Cardiac muscle cell (in vitro differentiated cells and primary cell): ENCODE measurements at regions not wholly inside any gene's neighbourhood (a gene's known extent, or its start where the extent isn't known, plus 50 kb on each side); places are given as distances from the start of the nearest gene placed in this dataset.

ENCODE experiments used
- DNase-seq, 2 donors: peaks; one replicate each; pipeline versions ENCODE4 v3.0.0 to v3.0.0-alpha.2; 2010 to 2017; ENCODE audit warnings: low read depth in 1 of 2, low spot score in 1 of 2
- H3K27ac ChIP-seq: fragments of 200-600 bp; sonication (generic); 2 replicates; pipeline ENCODE4 v1.5.1; 2016
- H3K27me3 ChIP-seq: fragments of 200-600 bp; sonication (generic); 2 replicates; pipeline ENCODE4 v1.6.0; 2016; ENCODE audit warnings: control low read depth
- H3K36me3 ChIP-seq: fragments of 200-600 bp; sonication (generic); 2 replicates; pipeline ENCODE4 v1.5.1; 2016; ENCODE audit warnings: control low read depth
- H3K4me1 ChIP-seq: fragments of 200-600 bp; sonication (generic); 2 replicates; pipeline ENCODE4 v1.8.1; 2017; ENCODE audit warnings: low read depth, mild to moderate bottlenecking, mixed run types
- H3K4me3 ChIP-seq: fragments of 200-600 bp; sonication (generic); 2 replicates; pipeline ENCODE4 v1.5.1; 2016; ENCODE audit warnings: mild to moderate bottlenecking
- H3K9me3 ChIP-seq: fragments of 200-600 bp; sonication (generic); 2 replicates; pipeline ENCODE4 v1.5.1; 2017; ENCODE audit warnings: low read depth, mild to moderate bottlenecking, control low read depth
- CTCF ChIP-seq: IDR thresholded peaks from 2 replicates; pipeline ENCODE4 v1.5.1; 2012; ENCODE audit warnings: low read depth, mild to moderate bottlenecking, low read length

- DNase-seq: no peak
- H3K9me3 ChIP-seq: no peaks in the 10 kb centered on the region
- no peak overlapping the region for H3K4me3 ChIP-seq
- H3K27ac ChIP-seq: no peak overlapping the region
- no peaks in the 10 kb centered on the region for H3K27me3 ChIP-seq
- no peaks in the 10 kb centered on the region for H3K36me3 ChIP-seq
- peak; percentile 21 for TF ChIP-seq CTCF
- no peaks in the 10 kb centered on the region for H3K4me1 ChIP-seq
Measured at GRCh38 chr10:90658791-90659190, 199.0 kb downstream of the HTR7 start.

GRCh38 chr10:90665905-90666662 lies 191.8 kb downstream of the HTR7 start:
- no peak for TF ChIP-seq CTCF
- no peak for DNase-seq
- Histone ChIP-seq H3K36me3 (no peaks in the 10 kb centered on the region), H3K9me3 (no peaks in the 10 kb centered on the region), H3K27me3 (no peaks in the 10 kb centered on the region), H3K27ac (no peak overlapping the region), H3K4me1 (no peaks in the 10 kb centered on the region), H3K4me3 (no peak overlapping the region)

GRCh38 chr10:90674461-90674860 lies 183.4 kb downstream of the HTR7 start:
- Histone ChIP-seq H3K27me3 (no peaks in the 10 kb centered on the region), H3K27ac (no peak overlapping the region), H3K9me3 (no peaks in the 10 kb centered on the region), H3K4me3 (no peak overlapping the region), H3K4me1 (no peaks in the 10 kb centered on the region), H3K36me3 (no peaks in the 10 kb centered on the region)
- TF ChIP-seq CTCF: no peak
- DNase-seq: no peak

GRCh38 chr10:90674928-90675327 lies 182.9 kb downstream of the HTR7 start:
- no peak for TF ChIP-seq CTCF
- Histone ChIP-seq H3K9me3 (no peaks in the 10 kb centered on the region), H3K27ac (no peak overlapping the region), H3K4me3 (no peak overlapping the region), H3K36me3 (no peaks in the 10 kb centered on the region), H3K4me1 (no peaks in the 10 kb centered on the region), H3K27me3 (no peaks in the 10 kb centered on the region)
- DNase-seq: peak in 1 of 2 donors; percentile 87

GRCh38 chr10:90675621-90676020 lies 182.2 kb downstream of the HTR7 start:
- Histone ChIP-seq H3K36me3 (no peaks in the 10 kb centered on the region), H3K27me3 (no peaks in the 10 kb centered on the region), H3K4me3 (no peak overlapping the region), H3K27ac (no peak overlapping the region), H3K9me3 (no peaks in the 10 kb centered on the region), H3K4me1 (no peaks in the 10 kb centered on the region)
- DNase-seq: peak in 1 of 2 donors; percentile 65
- no peak for TF ChIP-seq CTCF
